SK-N-SH (cell line): ENCODE measurements at regions not wholly inside any gene's neighbourhood (a gene's known extent, or its start where the extent isn't known, plus 50 kb on each side); places are given as distances from the start of the nearest gene placed in this dataset.

Experiments used
- CTCF ChIA-PET: fragments of 300-600, 350-600 bp; formaldehyde crosslinking; extraction: SDS; loops from one replicate; lab custom pipeline; 2021; lab: Yijun Ruan, JAX
- POLR2A ChIA-PET: fragments of 350-600 bp; sonication (Branson Sonifier 250); formaldehyde crosslinking; extraction: SDS; loops from one replicate; lab custom pipeline; 2020; ENCODE audit warnings: antibody characterized with exemption, inconsistent platforms; lab: Yijun Ruan, JAX
- DNase-seq: peaks from one replicate; pipeline ENCODE4 v3.0.0; 2012
- H2AFZ ChIP-seq: fragments of 200-600 bp; sonication (generic); 2 replicates; pipeline ENCODE4 v1.8.1; 2016; ENCODE audit warnings: antibody characterized with exemption, mild to moderate bottlenecking, low read depth
- H3F3A ChIP-seq: fragments of 200-600 bp; sonication (generic); replicated peaks from 2 replicates; pipeline ENCODE3; 2016; ENCODE audit warnings: antibody characterized with exemption, mild to moderate bottlenecking; ENCODE audit not compliant: insufficient read depth
- H3K27ac ChIP-seq, 2 experiments: fragments of 200-500 bp in 1 of 2; fragments of 200-600 bp in 1 of 2; sonication (Bioruptor generic) in 1 of 2; sonication (generic), shearing (Covaris generic) in 1 of 2; 2 replicates each; pipeline versions ENCODE4 v1.5.1 to v1.6.1; 2014 to 2016; ENCODE audit warnings: low read depth in 2 of 2, inconsistent platforms in 1 of 2, low read length in 1 of 2, mild to moderate bottlenecking in 1 of 2, mixed read lengths in 1 of 2
- H3K27me3 ChIP-seq: fragments of 200-600 bp; sonication (generic), shearing (Covaris generic); 2 replicates; pipeline ENCODE4 v1.6.1; 2016; ENCODE audit warnings: mixed run types; ENCODE audit not compliant: insufficient read depth
- H3K36me3 ChIP-seq, 2 experiments: fragments of 200-500 bp in 1 of 2; fragments of 200-600 bp in 1 of 2; sonication (Bioruptor generic) in 1 of 2; sonication (generic) in 1 of 2; replicated peaks in 1 of 2; 2 replicates each; pipeline versions ENCODE3 to v1.5.1; 2014 to 2016; ENCODE audit warnings: low read length in 1 of 2, mild to moderate bottlenecking in 1 of 2; ENCODE audit not compliant: insufficient read depth in 2 of 2, control insufficient read depth in 1 of 2
- H3K4me1 ChIP-seq, 2 experiments: fragments of 200-500 bp in 1 of 2; fragments of 200-600 bp in 1 of 2; sonication (Bioruptor generic) in 1 of 2; sonication (generic), shearing (Covaris generic) in 1 of 2; 2 replicates each; pipeline versions ENCODE4 v1.5.1 to v1.6.1; 2014 to 2016; ENCODE audit warnings: low read depth in 1 of 2, low read length in 1 of 2, mixed run types in 1 of 2; ENCODE audit not compliant: insufficient read depth in 2 of 2, control insufficient read depth in 1 of 2
- H3K4me2 ChIP-seq: fragments of 200-600 bp; sonication (generic), shearing (Covaris generic); 2 replicates; pipeline ENCODE4 v1.6.1; 2017; ENCODE audit warnings: mixed run types
- H3K4me3 ChIP-seq, 2 experiments: fragments of 200-500 bp in 1 of 2; fragments of 200-600 bp in 1 of 2; sonication (Bioruptor generic) in 1 of 2; sonication (generic), shearing (Covaris generic) in 1 of 2; 2 replicates each; pipeline versions ENCODE4 v1.5.1 to v1.8.1; 2014 to 2016; ENCODE audit warnings: low read depth in 2 of 2, inconsistent platforms in 1 of 2, low read length in 1 of 2, mild to moderate bottlenecking in 1 of 2, mixed read lengths in 1 of 2, moderate library complexity in 1 of 2
- H3K79me2 ChIP-seq: fragments of 200-600 bp; sonication (generic); 2 replicates; pipeline ENCODE4 v1.8.1; 2017; ENCODE audit warnings: mild to moderate bottlenecking; ENCODE audit not compliant: insufficient read depth
- H3K9ac ChIP-seq: fragments of 200-600 bp; sonication (generic); 2 replicates; pipeline ENCODE4 v1.6.1; 2017; ENCODE audit warnings: mixed run types
- H3K9me2 ChIP-seq: fragments of 200-600 bp; sonication (generic); 2 replicates; pipeline ENCODE4 v1.6.1; 2017; ENCODE audit warnings: mixed run types
- H3K9me3 ChIP-seq: fragments of 200-600 bp; sonication (generic); 2 replicates; pipeline ENCODE4 v1.6.1; 2017; ENCODE audit warnings: mixed run types, mild to moderate bottlenecking, moderate library complexity
- H4K20me1 ChIP-seq: fragments of 200-600 bp; sonication (generic); 2 replicates; pipeline ENCODE4 v1.6.1; 2017; ENCODE audit warnings: mild to moderate bottlenecking, mixed run types; ENCODE audit not compliant: insufficient read depth
- EP300 ChIP-seq, 2 experiments: IDR thresholded peaks; 2 replicates each; pipeline versions ENCODE4 v1.4.0 to v1.6.1; 2012; ENCODE audit warnings: borderline replicate concordance in 1 of 2, low read depth in 1 of 2, low read length in 1 of 2
- FOSL2 ChIP-seq: IDR thresholded peaks from 2 replicates; pipeline ENCODE4 v1.4.0; 2012; ENCODE audit warnings: low read depth, mild to moderate bottlenecking, moderate library complexity, borderline replicate concordance
- FOXJ3 ChIP-seq: sonication (generic); formaldehyde crosslinking; IDR thresholded peaks from 2 replicates; pipeline ENCODE4 v1.5.1; 2020; ENCODE audit warnings: mild to moderate bottlenecking, missing genetic modification reagents
- FOXM1 ChIP-seq: IDR thresholded peaks from 2 replicates; pipeline ENCODE4 v1.4.0; 2012; ENCODE audit warnings: low read depth, mild to moderate bottlenecking
- MEF2A ChIP-seq: IDR thresholded peaks from 2 replicates; pipeline ENCODE4 v1.4.0; 2012; ENCODE audit warnings: low read depth, borderline replicate concordance
- MXI1 ChIP-seq: IDR thresholded peaks from 2 replicates; pipeline ENCODE4 v1.6.1; 2012; ENCODE audit warnings: mild to moderate bottlenecking, low read depth, low read length, improper control_type of control experiment
- NFIC ChIP-seq: IDR thresholded peaks from 2 replicates; pipeline ENCODE4 v1.4.0; 2012; ENCODE audit warnings: borderline replicate concordance
- POLR2AphosphoS5 ChIP-seq: IDR thresholded peaks from 2 replicates; pipeline ENCODE4 v1.6.1; 2012; ENCODE audit warnings: low read depth, low read length
- RAD21 ChIP-seq: IDR thresholded peaks from 2 replicates; pipeline ENCODE4 v1.6.1; 2012; ENCODE audit warnings: mild to moderate bottlenecking, low read length
- RCOR1 ChIP-seq: fragments of 150-350 bp; IDR thresholded peaks from 2 replicates; pipeline ENCODE4 v1.6.1; 2017; ENCODE audit warnings: antibody characterized with exemption, low read length
- RFX5 ChIP-seq: IDR thresholded peaks from 2 replicates; pipeline ENCODE4 v1.6.1; 2012; ENCODE audit warnings: mild to moderate bottlenecking, improper control_type of control experiment, low read length
- RXRA ChIP-seq: IDR thresholded peaks from 2 replicates; pipeline ENCODE4 v1.4.0; 2012; ENCODE audit warnings: low read depth, mild to moderate bottlenecking, borderline replicate concordance
- SMC3 ChIP-seq: IDR thresholded peaks from 2 replicates; pipeline ENCODE4 v1.6.1; 2012; ENCODE audit warnings: low read depth, low read length, improper control_type of control experiment
- TAF1 ChIP-seq: IDR thresholded peaks from 2 replicates; pipeline ENCODE4 v1.6.1; 2012; ENCODE audit warnings: low read depth, mild to moderate bottlenecking, low read length, moderate library complexity, borderline replicate concordance
- whole genome bisulfite sequencing: methylation state at CpG from one replicate; pipeline ENCODE4 v1.1.6; 2017; ENCODE audit warnings: low lambda C conversion rate; 5-methylcytosine and 5-hydroxymethylcytosine counted together
- TF ChIP-seq, protein P1 (sequence below): IDR thresholded peaks from 2 replicates; pipeline ENCODE4 v1.4.0; 2012; ENCODE audit warnings: low read depth, borderline replicate concordance
- TF ChIP-seq, protein P2 (sequence below): IDR thresholded peaks from 2 replicates; pipeline ENCODE4 v1.4.0; 2012; ENCODE audit warnings: low read depth, borderline replicate concordance

GRCh38 chr6:129921169-129921817 is 60.2 kb upstream of the TMEM244 start:
- Histone ChIP-seq H2AFZ (no peak overlapping the region), H4K20me1 (no peaks in the 10 kb centered on the region), H3K36me3 (no peaks in the 10 kb centered on the region), H3K27me3 (no peaks in the 10 kb centered on the region), H3K9me2 (no peaks in the 10 kb centered on the region), H3K9me3 (no peaks in the 10 kb centered on the region), H3K4me2 (no peak overlapping the region), H3K4me1 (no peaks in the 10 kb centered on the region), H3F3A (no peaks in the 10 kb centered on the region), H3K79me2 (no peaks in the 10 kb centered on the region), H3K4me3 (no peak overlapping the region), H3K9ac (no peak overlapping the region), H3K27ac (no peak overlapping the region)
- no peak for TF ChIP-seq SMC3
- TF ChIP-seq POLR2AphosphoS5, result no peak
- TF ChIP-seq RCOR1, result no peak
- TF ChIP-seq RFX5, result no peak
- TF ChIP-seq TAF1, result no peak
- TF ChIP-seq MXI1, result no peak
- no peak for TF ChIP-seq FOXJ3 (CRISPR knock-in tag)
- POLR2A ChIA-PET, result no interaction called here
- 65% methylated on average over 3 of the region's 3 CpGs for WGBS
- CTCF ChIA-PET, result no interaction called here
- no peak for DNase-seq

DNA sequence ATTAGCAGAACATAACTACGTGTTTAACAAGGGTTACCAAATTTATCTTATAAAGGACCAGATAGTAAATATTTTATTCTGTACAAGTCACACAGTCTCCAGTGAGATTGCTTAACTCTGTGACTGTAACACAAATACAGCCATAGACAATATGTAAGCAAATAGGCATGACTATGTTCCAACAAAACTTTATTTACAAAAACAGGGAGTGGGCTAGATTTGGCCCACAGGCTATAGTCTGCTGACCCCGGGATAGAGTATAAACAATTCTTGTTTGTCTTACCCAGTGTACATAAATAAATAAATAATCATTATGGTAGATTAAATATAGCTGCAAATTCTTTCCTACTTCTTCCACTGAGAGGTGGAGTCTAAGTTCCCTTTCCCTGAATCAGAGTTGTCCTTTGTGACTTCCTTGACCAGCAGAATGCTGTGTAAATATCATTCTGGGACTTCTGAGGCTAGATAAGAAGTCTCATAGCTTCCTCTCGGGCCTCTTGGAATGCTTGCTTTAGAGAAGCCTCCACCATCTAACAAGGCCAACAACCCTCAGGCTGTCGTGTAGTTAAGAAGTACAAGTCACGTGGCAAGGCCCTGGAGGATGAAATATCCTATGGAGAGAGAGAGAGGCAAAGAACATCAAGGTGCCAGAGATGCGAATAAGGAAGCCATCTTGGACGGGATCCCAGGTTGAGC is 59.1 kb upstream of the TMEM244 start:
- no peak for TF ChIP-seq NFIC
- no peak for TF ChIP-seq FOXM1
- TF ChIP-seq, protein P1, sequence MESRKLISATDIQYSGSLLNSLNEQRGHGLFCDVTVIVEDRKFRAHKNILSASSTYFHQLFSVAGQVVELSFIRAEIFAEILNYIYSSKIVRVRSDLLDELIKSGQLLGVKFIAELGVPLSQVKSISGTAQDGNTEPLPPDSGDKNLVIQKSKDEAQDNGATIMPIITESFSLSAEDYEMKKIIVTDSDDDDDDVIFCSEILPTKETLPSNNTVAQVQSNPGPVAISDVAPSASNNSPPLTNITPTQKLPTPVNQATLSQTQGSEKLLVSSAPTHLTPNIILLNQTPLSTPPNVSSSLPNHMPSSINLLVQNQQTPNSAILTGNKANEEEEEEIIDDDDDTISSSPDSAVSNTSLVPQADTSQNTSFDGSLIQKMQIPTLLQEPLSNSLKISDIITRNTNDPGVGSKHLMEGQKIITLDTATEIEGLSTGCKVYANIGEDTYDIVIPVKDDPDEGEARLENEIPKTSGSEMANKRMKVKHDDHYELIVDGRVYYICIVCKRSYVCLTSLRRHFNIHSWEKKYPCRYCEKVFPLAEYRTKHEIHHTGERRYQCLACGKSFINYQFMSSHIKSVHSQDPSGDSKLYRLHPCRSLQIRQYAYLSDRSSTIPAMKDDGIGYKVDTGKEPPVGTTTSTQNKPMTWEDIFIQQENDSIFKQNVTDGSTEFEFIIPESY, result no peak
- no peak for TF ChIP-seq SMC3
- TF ChIP-seq RAD21, result no peak
- TF ChIP-seq RFX5, result no peak
- TF ChIP-seq, protein P2, sequence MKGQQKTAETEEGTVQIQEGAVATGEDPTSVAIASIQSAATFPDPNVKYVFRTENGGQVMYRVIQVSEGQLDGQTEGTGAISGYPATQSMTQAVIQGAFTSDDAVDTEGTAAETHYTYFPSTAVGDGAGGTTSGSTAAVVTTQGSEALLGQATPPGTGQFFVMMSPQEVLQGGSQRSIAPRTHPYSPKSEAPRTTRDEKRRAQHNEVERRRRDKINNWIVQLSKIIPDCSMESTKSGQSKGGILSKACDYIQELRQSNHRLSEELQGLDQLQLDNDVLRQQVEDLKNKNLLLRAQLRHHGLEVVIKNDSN, result no peak
- TF ChIP-seq RXRA, result no peak
- TF ChIP-seq FOSL2, result no peak
- no peak for TF ChIP-seq MEF2A
- TF ChIP-seq EP300 (IDR thresholded peaks at IDR 0.05; ENCODE audit: borderline replicate concordance in 1 of 2, low read depth in 1 of 2, low read length in 1 of 2), result no peak
- no peak overlapping the region for H3K27ac ChIP-seq
- H3K4me3 ChIP-seq, result no peak overlapping the region
- 63% methylated on average over 7 of the region's 7 CpGs for WGBS
- CTCF ChIA-PET, result interaction anchor here (0.6 kb wide), 1 partner anchor 36 kb away, joined by 3 read pairs; no protein-coding TSS in a partner anchor
- no peaks in the 10 kb centered on the region for H3K9me3 ChIP-seq
- no peaks in the 10 kb centered on the region for H3K27me3 ChIP-seq
- no peaks in the 10 kb centered on the region for H3K4me1 ChIP-seq
- no peak overlapping the region for H2AFZ ChIP-seq
- DNase-seq, result no peak
- no peak overlapping the region for H3K4me2 ChIP-seq
- no peaks in the 10 kb centered on the region for H3K79me2 ChIP-seq
- no peak overlapping the region for H3K9ac ChIP-seq
- no peaks in the 10 kb centered on the region for H3F3A ChIP-seq
- POLR2A ChIA-PET, result no interaction called here
- no peaks in the 10 kb centered on the region for H4K20me1 ChIP-seq
- H3K36me3 ChIP-seq, result no peaks in the 10 kb centered on the region
- no peaks in the 10 kb centered on the region for H3K9me2 ChIP-seq
